ENCODE measurements at regions not wholly inside any gene's neighbourhood (a gene's known extent, or its start where the extent isn't known, plus 50 kb on each side); places are given as distances from the start of the nearest gene placed in this dataset.

DNA sequence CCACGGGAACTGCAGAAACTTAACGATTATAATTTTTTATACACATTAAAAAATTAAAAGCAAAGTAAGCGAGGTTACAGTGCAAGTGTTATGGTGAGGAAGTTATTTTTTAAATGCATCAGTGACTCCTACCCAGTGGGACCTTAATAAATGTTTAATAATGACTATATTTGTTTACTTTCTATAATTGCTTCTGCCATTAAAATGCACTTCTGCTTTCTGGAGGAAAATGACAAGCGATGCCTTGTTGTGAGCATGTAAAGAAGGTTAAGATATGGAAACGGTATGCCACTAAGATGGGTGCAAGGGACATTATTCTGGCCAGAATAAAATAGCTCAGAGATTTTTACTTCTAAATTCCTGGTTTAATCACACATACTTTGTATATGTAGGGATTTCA is 252.1 kb downstream of the CDH11 start:
- Histone ChIP-seq H2BK120ac (ENCODE audit: low read depth, low read length, poor library complexity, severe bottlenecking) (no peak overlapping the region), H3K27me3 (ENCODE audit: insufficient read depth, low read length) (no peaks in the 10 kb centered on the region), H3K4ac (ENCODE audit: low read depth, low read length) (no peak overlapping the region), H3K9ac (ENCODE audit: extremely low read depth, insufficient read length, low read length) (no peak overlapping the region), H2AFZ (ENCODE audit: low read length) (no peak overlapping the region), H2AK5ac (ENCODE audit: insufficient read length, low read length) (no peak overlapping the region), H2BK20ac (ENCODE audit: low read depth, low read length, poor library complexity, severe bottlenecking) (no peak overlapping the region), H3K4me1 (ENCODE audit: insufficient read depth, low read length) (no peaks in the 10 kb centered on the region), H4K8ac (replicated peaks; ENCODE audit: insufficient read length, low read depth, low read length) (no peak overlapping the region), H3K4me2 (ENCODE audit: insufficient read depth, insufficient read length, low read length) (no peak overlapping the region), H3K14ac (ENCODE audit: insufficient read depth, low read length) (no peak overlapping the region), H3K79me1 (ENCODE audit: insufficient read depth, low read depth, low read length, poor library complexity, severe bottlenecking) (no peaks in the 10 kb centered on the region), H3K79me2 (ENCODE audit: insufficient read depth, low read length) (no peaks in the 10 kb centered on the region), H3T11ph (ENCODE audit: low read length) (no peak overlapping the region), H3K23ac (ENCODE audit: insufficient read length, low read depth, low read length) (no peak overlapping the region), H4K5ac (ENCODE audit: insufficient read length, low read depth, low read length) (no peak overlapping the region), H3K18ac (ENCODE audit: insufficient read length, low read depth, low read length) (no peak overlapping the region), H4K91ac (ENCODE audit: insufficient read length, low read depth, low read length) (no peak overlapping the region), H3K56ac (ENCODE audit: insufficient read length, low read depth, low read length) (no peak overlapping the region), H3K23me2 (ENCODE audit: insufficient read length, low read depth, low read length, poor library complexity, severe bottlenecking) (no peaks in the 10 kb centered on the region), H2BK15ac (ENCODE audit: low read depth, low read length) (no peak overlapping the region), H4K20me1 (ENCODE audit: control insufficient read depth, insufficient read depth, insufficient read length) (no peaks in the 10 kb centered on the region), H2BK5ac (ENCODE audit: insufficient read length, low read length) (no peak overlapping the region), H3K9me3 (ENCODE audit: control insufficient read depth, low read depth, low read length) (no peaks in the 10 kb centered on the region), H3K27ac (ENCODE audit: insufficient read length, low read depth, low read length) (no peak overlapping the region), H2BK12ac (ENCODE audit: insufficient read length, low read depth, low read length) (no peak overlapping the region)
- H3K27ac Mint-ChIP-seq: no peak overlapping the region
- TF ChIP-seq, protein P1, sequence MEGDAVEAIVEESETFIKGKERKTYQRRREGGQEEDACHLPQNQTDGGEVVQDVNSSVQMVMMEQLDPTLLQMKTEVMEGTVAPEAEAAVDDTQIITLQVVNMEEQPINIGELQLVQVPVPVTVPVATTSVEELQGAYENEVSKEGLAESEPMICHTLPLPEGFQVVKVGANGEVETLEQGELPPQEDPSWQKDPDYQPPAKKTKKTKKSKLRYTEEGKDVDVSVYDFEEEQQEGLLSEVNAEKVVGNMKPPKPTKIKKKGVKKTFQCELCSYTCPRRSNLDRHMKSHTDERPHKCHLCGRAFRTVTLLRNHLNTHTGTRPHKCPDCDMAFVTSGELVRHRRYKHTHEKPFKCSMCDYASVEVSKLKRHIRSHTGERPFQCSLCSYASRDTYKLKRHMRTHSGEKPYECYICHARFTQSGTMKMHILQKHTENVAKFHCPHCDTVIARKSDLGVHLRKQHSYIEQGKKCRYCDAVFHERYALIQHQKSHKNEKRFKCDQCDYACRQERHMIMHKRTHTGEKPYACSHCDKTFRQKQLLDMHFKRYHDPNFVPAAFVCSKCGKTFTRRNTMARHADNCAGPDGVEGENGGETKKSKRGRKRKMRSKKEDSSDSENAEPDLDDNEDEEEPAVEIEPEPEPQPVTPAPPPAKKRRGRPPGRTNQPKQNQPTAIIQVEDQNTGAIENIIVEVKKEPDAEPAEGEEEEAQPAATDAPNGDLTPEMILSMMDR (conservative IDR thresholded peaks at IDR 0.05): no peak
- no CpG with 5 or more reads among the region's 5 CpGs for WGBS (ENCODE audit: extremely low coverage, insufficient read length, low lambda C conversion rate)
- H3K27me3 Mint-ChIP-seq (ENCODE audit: low read depth): no peaks in the 10 kb centered on the region
- H3K9me3 Mint-ChIP-seq: no peaks in the 10 kb centered on the region
- no peak for DNase-seq
- H3K4me1 Mint-ChIP-seq: no peaks in the 10 kb centered on the region
- H3K4me3 Mint-ChIP-seq: no peak overlapping the region
- no peaks in the 10 kb centered on the region for H3K36me3 Mint-ChIP-seq (ENCODE audit: insufficient read depth in 1 of 3, low read depth in 3 of 3)

Measured in H9 (cell line).